Trophoblast cell (in vitro differentiated cells and primary cell): ENCODE measurements at regions not wholly inside any gene's neighbourhood (a gene's known extent, or its start where the extent isn't known, plus 50 kb on each side); places are given as distances from the start of the nearest gene placed in this dataset.

Experiments used
- DNase-seq, 2 donors: peaks; one replicate each; pipeline ENCODE4 v3.0.0-alpha.2; 2016
- H2AFZ ChIP-seq: 2 replicates; pipeline ENCODE4 v1.6.1; 2013; ENCODE audit warnings: low read length, moderate library complexity, mild to moderate bottlenecking; ENCODE audit not compliant: insufficient read depth, poor library complexity
- H2AK5ac ChIP-seq: 2 replicates; pipeline ENCODE4 v1.6.1; 2013; ENCODE audit warnings: mild to moderate bottlenecking, low read length
- H2BK120ac ChIP-seq: 2 replicates; pipeline ENCODE4 v1.6.1; 2013; ENCODE audit warnings: low read length, mild to moderate bottlenecking, moderate library complexity; ENCODE audit not compliant: insufficient read depth, poor library complexity
- H2BK12ac ChIP-seq: 2 replicates; pipeline ENCODE4 v1.6.1; 2013; ENCODE audit warnings: mild to moderate bottlenecking, low read length, moderate library complexity
- H2BK5ac ChIP-seq: 2 replicates; pipeline ENCODE4 v1.6.1; 2013; ENCODE audit warnings: low read length, low read depth, moderate library complexity, mild to moderate bottlenecking; ENCODE audit not compliant: poor library complexity
- H3K14ac ChIP-seq: 2 replicates; pipeline ENCODE4 v1.6.1; 2013; ENCODE audit warnings: mild to moderate bottlenecking, low read length
- H3K18ac ChIP-seq: 2 replicates; pipeline ENCODE4 v1.6.1; 2013; ENCODE audit warnings: mild to moderate bottlenecking, low read length
- H3K23ac ChIP-seq: 2 replicates; pipeline ENCODE4 v1.6.1; 2013; ENCODE audit warnings: low read length
- H3K27ac ChIP-seq: 2 replicates; pipeline ENCODE4 v1.5.1; 2013; ENCODE audit warnings: low read depth, mild to moderate bottlenecking, inconsistent platforms, low read length, moderate library complexity
- H3K27me3 ChIP-seq: 2 replicates; pipeline ENCODE4 v1.6.1; 2013; ENCODE audit warnings: inconsistent platforms, mild to moderate bottlenecking, low read length, moderate library complexity; ENCODE audit not compliant: insufficient read depth
- H3K36me3 ChIP-seq, 2 experiments: 1 replicate in 1 of 2; 2 replicates in 1 of 2; pipeline ENCODE4 v1.6.1; 2013; ENCODE audit warnings: low read length in 2 of 2, mild to moderate bottlenecking in 2 of 2, moderate library complexity in 1 of 2; ENCODE audit not compliant: insufficient read depth in 2 of 2, control insufficient read depth in 1 of 2
- H3K4ac ChIP-seq: 2 replicates; pipeline ENCODE4 v1.6.1; 2013; ENCODE audit warnings: low read depth, mild to moderate bottlenecking, low read length, moderate library complexity
- H3K4me1 ChIP-seq, 2 experiments: 1 replicate in 1 of 2; 2 replicates in 1 of 2; pipeline ENCODE4 v1.6.1; 2013; ENCODE audit warnings: low read length in 2 of 2, mild to moderate bottlenecking in 2 of 2, moderate library complexity in 1 of 2; ENCODE audit not compliant: insufficient read depth in 2 of 2, control insufficient read depth in 1 of 2
- H3K4me2 ChIP-seq: 2 replicates; pipeline ENCODE4 v1.6.1; 2013; ENCODE audit warnings: inconsistent platforms, mild to moderate bottlenecking, low read length, moderate library complexity
- H3K4me3 ChIP-seq: 2 replicates; pipeline ENCODE4 v1.5.1; 2013; ENCODE audit warnings: mild to moderate bottlenecking, low read depth, low read length, inconsistent platforms
- H3K79me1 ChIP-seq: one replicate; pipeline ENCODE4 v1.6.1; 2013; ENCODE audit warnings: low read length
- H3K79me2 ChIP-seq: 2 replicates; pipeline ENCODE4 v1.6.1; 2013; ENCODE audit warnings: low read length, mild to moderate bottlenecking; ENCODE audit not compliant: control insufficient read depth, insufficient read depth, poor library complexity
- H3K9ac ChIP-seq: 2 replicates; pipeline ENCODE4 v1.6.1; 2013; ENCODE audit warnings: mild to moderate bottlenecking, low read length
- H3K9me3 ChIP-seq: 2 replicates; pipeline ENCODE4 v1.6.1; 2013; ENCODE audit warnings: low read depth, mild to moderate bottlenecking, control low read depth, inconsistent platforms, low read length; ENCODE audit not compliant: insufficient read depth
- H4K12ac ChIP-seq: 2 replicates; pipeline ENCODE4 v1.6.1; 2013; ENCODE audit warnings: low read depth, mild to moderate bottlenecking, low read length, moderate library complexity
- H4K8ac ChIP-seq: 2 replicates; pipeline ENCODE4 v1.6.1; 2013; ENCODE audit warnings: low read depth, mild to moderate bottlenecking, low read length, moderate library complexity
- H4K91ac ChIP-seq: one replicate; pipeline ENCODE4 v1.6.1; 2013; ENCODE audit warnings: low read depth, mild to moderate bottlenecking, low read length, moderate library complexity
- WGBS: extraction: QIAGEN DNeasy Blood & Tissue Kit; methylation state at CpG from one replicate; pipeline ENCODE4 v1.1.7; 2013; ENCODE audit warnings: missing lambda C conversion rate; ENCODE audit not compliant: insufficient read length, insufficient coverage; ENCODE audit errors: extremely low coverage; 5-methylcytosine and 5-hydroxymethylcytosine counted together

GRCh38 chr5:3411363-3411762 is 184.3 kb upstream of the IRX1 start:
- H3K4me1 ChIP-seq = no peaks in the 10 kb centered on the region
- no peak overlapping the region for H2AK5ac ChIP-seq
- H2BK120ac ChIP-seq = no peak overlapping the region
- no peaks in the 10 kb centered on the region for H3K27me3 ChIP-seq
- H3K4ac ChIP-seq = no peak overlapping the region
- peaks cover 2% of the 10 kb centered on the region for H3K9me3 ChIP-seq
- no peak overlapping the region for H2BK12ac ChIP-seq
- H4K12ac ChIP-seq = no peak overlapping the region
- no peak overlapping the region for H3K27ac ChIP-seq
- no peak overlapping the region for H3K4me2 ChIP-seq
- H2BK5ac ChIP-seq = no peak overlapping the region
- no peak overlapping the region for H3K18ac ChIP-seq
- WGBS = no CpG with 5 or more reads among the region's 2 CpGs
- no peak overlapping the region for H3K14ac ChIP-seq
- no peak overlapping the region for H3K9ac ChIP-seq
- H2AFZ ChIP-seq = no peak overlapping the region
- no peaks in the 10 kb centered on the region for H3K79me2 ChIP-seq
- no peak overlapping the region for H3K4me3 ChIP-seq
- H3K36me3 ChIP-seq = no peaks in the 10 kb centered on the region
- no peak overlapping the region for H3K23ac ChIP-seq
- H4K8ac ChIP-seq = no peak overlapping the region
- no peak for DNase-seq
- no peak overlapping the region for H4K91ac ChIP-seq
- H3K79me1 ChIP-seq = no peaks in the 10 kb centered on the region

- H3K4me2 ChIP-seq = no peak overlapping the region
- no peak overlapping the region for H3K27ac ChIP-seq
- no peak overlapping the region for H3K4me3 ChIP-seq
- H3K4ac ChIP-seq = no peak overlapping the region
- H2BK12ac ChIP-seq = no peak overlapping the region
- no peak overlapping the region for H4K8ac ChIP-seq
- H4K12ac ChIP-seq = no peak overlapping the region
- H3K79me1 ChIP-seq = no peaks in the 10 kb centered on the region
- DNase-seq = no peak
- H3K23ac ChIP-seq = no peak overlapping the region
- H2BK5ac ChIP-seq = no peak overlapping the region
- WGBS = no CpG with 5 or more reads among the region's 8 CpGs
- no peak overlapping the region for H3K9ac ChIP-seq
- peaks cover 1% of the 10 kb centered on the region for H3K9me3 ChIP-seq
- no peaks in the 10 kb centered on the region for H3K27me3 ChIP-seq
- H2AK5ac ChIP-seq = no peak overlapping the region
- no peak overlapping the region for H4K91ac ChIP-seq
- no peaks in the 10 kb centered on the region for H3K79me2 ChIP-seq
- H2AFZ ChIP-seq = no peak overlapping the region
- no peak overlapping the region for H3K18ac ChIP-seq
- no peak overlapping the region for H3K14ac ChIP-seq
- no peaks in the 10 kb centered on the region for H3K36me3 ChIP-seq
- H2BK120ac ChIP-seq = no peak overlapping the region
- H3K4me1 ChIP-seq = no peaks in the 10 kb centered on the region
Measured at GRCh38 chr5:3401635-3402034, 194.0 kb upstream of the IRX1 start.

- Histone ChIP-seq H3K9me3 (peaks cover 1% of the 10 kb centered on the region), H2BK5ac (no peak overlapping the region), H2BK12ac (no peak overlapping the region), H3K18ac (no peak overlapping the region), H3K9ac (no peak overlapping the region), H3K4me3 (no peak overlapping the region), H3K4me1 (no peaks in the 10 kb centered on the region), H2AK5ac (no peak overlapping the region), H3K36me3 (no peaks in the 10 kb centered on the region), H3K27ac (no peak overlapping the region), H3K79me2 (no peaks in the 10 kb centered on the region), H3K4me2 (no peak overlapping the region), H3K4ac (no peak overlapping the region), H3K79me1 (no peaks in the 10 kb centered on the region), H4K8ac (no peak overlapping the region), H4K91ac (no peak overlapping the region), H2BK120ac (no peak overlapping the region), H3K14ac (no peak overlapping the region), H2AFZ (no peak overlapping the region), H4K12ac (no peak overlapping the region), H3K23ac (no peak overlapping the region), H3K27me3 (no peaks in the 10 kb centered on the region)
- no peak for DNase-seq
- no CpG with 5 or more reads among the region's 8 CpGs for WGBS
Measured at GRCh38 chr5:3400659-3401058, 195.0 kb upstream of the IRX1 start.

DNA sequence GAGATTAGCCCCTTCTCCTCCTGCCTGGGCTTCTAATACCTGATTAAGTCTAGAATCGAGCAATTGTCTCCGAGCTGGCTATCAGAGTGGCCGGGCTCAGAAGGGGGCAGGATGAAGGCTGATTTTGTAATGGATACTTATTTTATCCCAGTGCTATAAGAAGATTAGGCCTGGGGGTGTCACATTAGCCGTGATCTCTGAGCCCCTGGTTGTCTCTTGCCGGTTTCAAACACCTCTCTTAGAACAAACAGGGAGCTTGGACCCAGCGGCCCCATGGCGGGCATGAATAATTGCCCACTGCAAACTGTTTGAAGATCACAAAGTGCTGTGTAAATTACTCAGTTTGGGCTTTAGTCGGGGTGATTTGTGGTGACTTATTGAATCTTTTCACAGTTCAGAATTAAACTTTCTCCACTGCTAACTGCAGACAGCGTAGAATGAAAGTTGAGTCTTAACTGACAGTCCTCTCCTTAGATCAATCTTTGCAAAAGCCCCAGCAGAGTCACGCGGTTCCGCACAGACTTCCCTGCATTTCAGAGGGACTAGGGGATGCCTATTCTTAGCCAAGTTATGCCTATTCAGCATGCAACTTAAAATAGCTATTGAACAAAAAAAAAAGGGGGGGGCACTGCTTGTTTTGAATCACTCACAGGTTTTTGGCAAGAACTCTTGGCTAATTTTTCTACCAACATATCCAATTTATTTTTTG is 200.6 kb upstream of the IRX1 start:
- no peak overlapping the region for H2AFZ ChIP-seq
- H3K4me2 ChIP-seq = no peak overlapping the region
- no peak overlapping the region for H3K23ac ChIP-seq
- H2BK12ac ChIP-seq = no peak overlapping the region
- no peak overlapping the region for H3K18ac ChIP-seq
- no peak overlapping the region for H2AK5ac ChIP-seq
- no peak overlapping the region for H4K12ac ChIP-seq
- no peak overlapping the region for H2BK5ac ChIP-seq
- no peaks in the 10 kb centered on the region for H3K79me1 ChIP-seq
- H3K4me1 ChIP-seq = no peaks in the 10 kb centered on the region
- no peaks in the 10 kb centered on the region for H3K79me2 ChIP-seq
- H3K9ac ChIP-seq = no peak overlapping the region
- no peak overlapping the region for H3K4ac ChIP-seq
- no peak overlapping the region for H2BK120ac ChIP-seq
- no peaks in the 10 kb centered on the region for H3K36me3 ChIP-seq
- no peaks in the 10 kb centered on the region for H3K27me3 ChIP-seq
- no peak overlapping the region for H4K8ac ChIP-seq
- no peak overlapping the region for H4K91ac ChIP-seq
- DNase-seq = no peak
- H3K9me3 ChIP-seq = no peaks in the 10 kb centered on the region
- no peak overlapping the region for H3K14ac ChIP-seq
- WGBS = no CpG with 5 or more reads among the region's 12 CpGs
- no peak overlapping the region for H3K27ac ChIP-seq
- no peak overlapping the region for H3K4me3 ChIP-seq
